Mesendoderm (in vitro differentiated cells): ENCODE measurements at regions not wholly inside any gene's neighbourhood (a gene's known extent, or its start where the extent isn't known, plus 50 kb on each side); places are given as distances from the start of the nearest gene placed in this dataset.

Experiments
- DNase-seq: peaks from one replicate; pipeline ENCODE4 v3.0.0; 2013
- H2AK5ac ChIP-seq: 2 replicates; pipeline ENCODE4 v1.6.1; 2013; ENCODE audit warnings: low read length, inconsistent platforms
- H2BK120ac ChIP-seq: 2 replicates; pipeline ENCODE4 v1.6.1; 2013; ENCODE audit warnings: low read depth, mild to moderate bottlenecking, low read length, moderate library complexity, mixed read lengths
- H2BK15ac ChIP-seq: replicated peaks from 2 replicates; pipeline ENCODE4 v1.6.1; 2013; ENCODE audit warnings: low read depth, mild to moderate bottlenecking, moderate library complexity
- H2BK5ac ChIP-seq: 2 replicates; pipeline ENCODE4 v1.6.1; 2013; ENCODE audit warnings: low read length, inconsistent platforms
- H3K18ac ChIP-seq: 2 replicates; pipeline ENCODE4 v1.6.1; 2013; ENCODE audit warnings: mild to moderate bottlenecking, low read length, mixed read lengths
- H3K23ac ChIP-seq: one replicate; pipeline ENCODE4 v1.6.1; 2013; ENCODE audit warnings: low read length
- H3K27ac ChIP-seq: 2 replicates; pipeline ENCODE4 v1.5.1; 2013; ENCODE audit warnings: low read depth, mild to moderate bottlenecking, inconsistent platforms, low read length, moderate library complexity
- H3K27me3 ChIP-seq: 2 replicates; pipeline ENCODE4 v1.6.1; 2013; ENCODE audit warnings: low read length, control low read depth, mild to moderate bottlenecking, inconsistent platforms; ENCODE audit not compliant: insufficient read depth, poor library complexity
- H3K36me3 ChIP-seq: 2 replicates; pipeline ENCODE4 v1.6.1; 2013; ENCODE audit warnings: low read length, inconsistent platforms; ENCODE audit not compliant: control insufficient read depth, insufficient read depth
- H3K4ac ChIP-seq: one replicate; pipeline ENCODE4 v1.6.1; 2013; ENCODE audit warnings: low read depth, mild to moderate bottlenecking, low read length, moderate library complexity
- H3K4me1 ChIP-seq: 2 replicates; pipeline ENCODE4 v1.6.1; 2013; ENCODE audit warnings: low read depth, low read length, inconsistent platforms; ENCODE audit not compliant: control insufficient read depth
- H3K4me2 ChIP-seq: 2 replicates; pipeline ENCODE4 v1.6.1; 2013; ENCODE audit warnings: low read length
- H3K4me3 ChIP-seq: 2 replicates; pipeline ENCODE4 v1.5.1; 2013; ENCODE audit warnings: mild to moderate bottlenecking, low read length
- H3K56ac ChIP-seq: one replicate; pipeline ENCODE4 v1.6.1; 2013; ENCODE audit warnings: low read length
- H3K79me1 ChIP-seq: 2 replicates; pipeline ENCODE4 v1.6.1; 2013; ENCODE audit warnings: low read length, inconsistent platforms
- H3K79me2 ChIP-seq: 2 replicates; pipeline ENCODE4 v1.6.1; 2013; ENCODE audit warnings: mild to moderate bottlenecking, low read length; ENCODE audit not compliant: control insufficient read depth, insufficient read depth
- H3K9ac ChIP-seq: 2 replicates; pipeline ENCODE4 v1.6.1; 2013; ENCODE audit warnings: low read length, inconsistent platforms
- H4K5ac ChIP-seq: one replicate; pipeline ENCODE4 v1.6.1; 2013; ENCODE audit warnings: low read length
- H4K8ac ChIP-seq: one replicate; pipeline ENCODE4 v1.6.1; 2013; ENCODE audit warnings: low read depth, mild to moderate bottlenecking, control low read depth, low read length, moderate library complexity
- WGBS: extraction: QIAGEN DNeasy Blood & Tissue Kit; methylation state at CpG from one replicate; pipeline ENCODE4 v1.1.7; 2013; ENCODE audit warnings: low lambda C conversion rate, missing lambda C conversion rate; ENCODE audit not compliant: insufficient coverage; ENCODE audit errors: extremely low coverage; 5-methylcytosine and 5-hydroxymethylcytosine counted together

GRCh38 chr5:165321912-165322311 lies 1816.5 kb downstream of the MAT2B start:
- no peak overlapping the region for H3K4ac ChIP-seq
- H3K18ac ChIP-seq, result no peak overlapping the region
- WGBS, result no CpG with 5 or more reads among the region's 4 CpGs
- no peak overlapping the region for H2BK15ac ChIP-seq
- no peak overlapping the region for H4K8ac ChIP-seq
- no peak overlapping the region for H2BK120ac ChIP-seq
- H3K27ac ChIP-seq, result no peak overlapping the region
- DNase-seq, result no peak
- no peaks in the 10 kb centered on the region for H3K36me3 ChIP-seq
- H3K79me1 ChIP-seq, result no peaks in the 10 kb centered on the region
- H2AK5ac ChIP-seq, result no peak overlapping the region
- H3K9ac ChIP-seq, result no peak overlapping the region
- no peak overlapping the region for H2BK5ac ChIP-seq
- no peak overlapping the region for H3K4me3 ChIP-seq
- no peak overlapping the region for H4K5ac ChIP-seq
- no peak overlapping the region for H3K4me2 ChIP-seq
- no peaks in the 10 kb centered on the region for H3K79me2 ChIP-seq
- no peaks in the 10 kb centered on the region for H3K27me3 ChIP-seq
- H3K4me1 ChIP-seq, result no peaks in the 10 kb centered on the region
- H3K56ac ChIP-seq, result no peak overlapping the region
- H3K23ac ChIP-seq, result no peak overlapping the region

- no CpG with 5 or more reads among the region's 1 CpG for WGBS
- no peaks in the 10 kb centered on the region for H3K36me3 ChIP-seq
- H3K79me2 ChIP-seq, result no peaks in the 10 kb centered on the region
- no peak overlapping the region for H3K18ac ChIP-seq
- H4K8ac ChIP-seq, result no peak overlapping the region
- H3K23ac ChIP-seq, result no peak overlapping the region
- H3K9ac ChIP-seq, result no peak overlapping the region
- H2BK5ac ChIP-seq, result no peak overlapping the region
- H4K5ac ChIP-seq, result no peak overlapping the region
- no peak overlapping the region for H2BK120ac ChIP-seq
- no peaks in the 10 kb centered on the region for H3K27me3 ChIP-seq
- no peak overlapping the region for H2AK5ac ChIP-seq
- H3K56ac ChIP-seq, result no peak overlapping the region
- no peaks in the 10 kb centered on the region for H3K79me1 ChIP-seq
- no peak overlapping the region for H3K4ac ChIP-seq
- H3K27ac ChIP-seq, result no peak overlapping the region
- H2BK15ac ChIP-seq, result no peak overlapping the region
- H3K4me3 ChIP-seq, result no peak overlapping the region
- no peaks in the 10 kb centered on the region for H3K4me1 ChIP-seq
- H3K4me2 ChIP-seq, result no peak overlapping the region
- DNase-seq, result no peak
Observed at GRCh38 chr5:165325221-165325620, 1819.8 kb downstream of the MAT2B start.

GRCh38 chr5:165327631-165328030 lies 1822.2 kb downstream of the MAT2B start:
- Histone ChIP-seq H3K9ac (no peak overlapping the region), H3K79me2 (no peaks in the 10 kb centered on the region), H2AK5ac (no peak overlapping the region), H3K4me3 (no peak overlapping the region), H3K4ac (no peak overlapping the region), H3K36me3 (no peaks in the 10 kb centered on the region), H3K23ac (no peak overlapping the region), H3K27ac (no peak overlapping the region), H2BK5ac (no peak overlapping the region), H3K4me1 (no peaks in the 10 kb centered on the region), H2BK120ac (no peak overlapping the region), H3K56ac (no peak overlapping the region), H3K79me1 (no peaks in the 10 kb centered on the region), H3K4me2 (no peak overlapping the region), H3K27me3 (no peaks in the 10 kb centered on the region), H2BK15ac (no peak overlapping the region), H4K8ac (no peak overlapping the region), H3K18ac (no peak overlapping the region), H4K5ac (no peak overlapping the region)
- DNase-seq, result no peak
- no CpG with 5 or more reads among the region's 2 CpGs for WGBS

- H3K9ac ChIP-seq, result no peak overlapping the region
- H2BK120ac ChIP-seq, result no peak overlapping the region
- no peak overlapping the region for H3K4me3 ChIP-seq
- H3K4ac ChIP-seq, result no peak overlapping the region
- no peaks in the 10 kb centered on the region for H3K36me3 ChIP-seq
- H3K4me2 ChIP-seq, result no peak overlapping the region
- H3K56ac ChIP-seq, result no peak overlapping the region
- H2AK5ac ChIP-seq, result no peak overlapping the region
- H2BK15ac ChIP-seq, result no peak overlapping the region
- H3K4me1 ChIP-seq, result no peaks in the 10 kb centered on the region
- H3K27ac ChIP-seq, result no peak overlapping the region
- no peak overlapping the region for H3K23ac ChIP-seq
- H3K18ac ChIP-seq, result no peak overlapping the region
- H4K5ac ChIP-seq, result no peak overlapping the region
- H3K79me1 ChIP-seq, result no peaks in the 10 kb centered on the region
- no peaks in the 10 kb centered on the region for H3K79me2 ChIP-seq
- no peak overlapping the region for H4K8ac ChIP-seq
- H2BK5ac ChIP-seq, result no peak overlapping the region
- DNase-seq, result no peak
- H3K27me3 ChIP-seq, result no peaks in the 10 kb centered on the region
Observed at GRCh38 chr5:165328846-165329245, 1823.4 kb downstream of the MAT2B start.

- H2BK5ac ChIP-seq, result no peak overlapping the region
- no peaks in the 10 kb centered on the region for H3K36me3 ChIP-seq
- H2AK5ac ChIP-seq, result no peak overlapping the region
- H3K79me1 ChIP-seq, result no peaks in the 10 kb centered on the region
- no peak overlapping the region for H3K4ac ChIP-seq
- H3K9ac ChIP-seq, result no peak overlapping the region
- H3K4me2 ChIP-seq, result no peak overlapping the region
- H3K4me3 ChIP-seq, result no peak overlapping the region
- H3K56ac ChIP-seq, result no peak overlapping the region
- H3K27me3 ChIP-seq, result no peaks in the 10 kb centered on the region
- no peak overlapping the region for H3K27ac ChIP-seq
- no peaks in the 10 kb centered on the region for H3K4me1 ChIP-seq
- no peak overlapping the region for H2BK15ac ChIP-seq
- H3K79me2 ChIP-seq, result no peaks in the 10 kb centered on the region
- no peak overlapping the region for H4K8ac ChIP-seq
- H3K18ac ChIP-seq, result no peak overlapping the region
- H3K23ac ChIP-seq, result no peak overlapping the region
- no CpG with 5 or more reads among the region's 3 CpGs for WGBS
- no peak overlapping the region for H2BK120ac ChIP-seq
- H4K5ac ChIP-seq, result no peak overlapping the region
- no peak for DNase-seq
Observed at GRCh38 chr5:165333623-165334022, 1828.2 kb downstream of the MAT2B start.

GRCh38 chr5:165334201-165334600 lies 1828.8 kb downstream of the MAT2B start:
- Histone ChIP-seq H3K36me3 (no peaks in the 10 kb centered on the region), H2BK120ac (no peak overlapping the region), H4K5ac (no peak overlapping the region), H3K4me2 (no peak overlapping the region), H3K27me3 (no peaks in the 10 kb centered on the region), H2AK5ac (no peak overlapping the region), H3K79me1 (no peaks in the 10 kb centered on the region), H3K4ac (no peak overlapping the region), H3K4me3 (no peak overlapping the region), H3K56ac (no peak overlapping the region), H3K79me2 (no peaks in the 10 kb centered on the region), H3K23ac (no peak overlapping the region), H3K27ac (no peak overlapping the region), H3K18ac (no peak overlapping the region), H3K4me1 (no peaks in the 10 kb centered on the region), H4K8ac (no peak overlapping the region), H3K9ac (no peak overlapping the region), H2BK15ac (no peak overlapping the region), H2BK5ac (no peak overlapping the region)
- no CpG with 5 or more reads among the region's 2 CpGs for WGBS
- DNase-seq, result no peak
